SK-N-SH (cell line): ENCODE measurements at regions not wholly inside any gene's neighbourhood (a gene's known extent, or its start where the extent isn't known, plus 50 kb on each side); places are given as distances from the start of the nearest gene placed in this dataset.

ENCODE experiments used
- CTCF ChIP-seq: fragments of 200-600 bp; sonication (generic); IDR thresholded peaks from 2 replicates; pipeline ENCODE4 v1.6.1; 2017; ENCODE audit warnings: antibody characterized with exemption, mild to moderate bottlenecking, moderate library complexity
- EP300 ChIP-seq, 2 experiments: IDR thresholded peaks; 2 replicates each; pipeline versions ENCODE4 v1.4.0 to v1.6.1; 2012; ENCODE audit warnings: borderline replicate concordance in 1 of 2, low read depth in 1 of 2, low read length in 1 of 2
- EZH2phosphoT487 ChIP-seq: fragments of 200-600 bp; sonication (generic); IDR thresholded peaks from 2 replicates; pipeline ENCODE4 v1.6.1; 2017; ENCODE audit warnings: low read depth, mixed run types, mild to moderate bottlenecking, antibody characterized with exemption, moderate library complexity, borderline replicate concordance
- GATA2 ChIP-seq: sonication (generic); formaldehyde crosslinking; IDR thresholded peaks from 2 replicates; pipeline ENCODE4 v1.5.0; 2020; ENCODE audit warnings: mild to moderate bottlenecking, missing genetic modification reagents
- JUND ChIP-seq: IDR thresholded peaks from 2 replicates; pipeline ENCODE4 v1.4.0; 2012
- MAX ChIP-seq: IDR thresholded peaks from 2 replicates; pipeline ENCODE4 v1.4.0; 2012; ENCODE audit warnings: low read depth
- PBX3 ChIP-seq: IDR thresholded peaks from 2 replicates; pipeline ENCODE4; 2012
- POLR2AphosphoS5 ChIP-seq: IDR thresholded peaks from 2 replicates; pipeline ENCODE4 v1.6.1; 2012; ENCODE audit warnings: low read depth, low read length
- RAD21 ChIP-seq: IDR thresholded peaks from 2 replicates; pipeline ENCODE4 v1.6.1; 2012; ENCODE audit warnings: mild to moderate bottlenecking, low read length
- REST ChIP-seq: IDR thresholded peaks from 2 replicates; pipeline ENCODE4 v1.6.1; 2012; ENCODE audit warnings: mild to moderate bottlenecking, low read depth, low read length, moderate library complexity
- RFX5 ChIP-seq: IDR thresholded peaks from 2 replicates; pipeline ENCODE4 v1.6.1; 2012; ENCODE audit warnings: mild to moderate bottlenecking, improper control_type of control experiment, low read length
- TAF1 ChIP-seq: IDR thresholded peaks from 2 replicates; pipeline ENCODE4 v1.6.1; 2012; ENCODE audit warnings: low read depth, mild to moderate bottlenecking, low read length, moderate library complexity, borderline replicate concordance
- TEAD4 ChIP-seq: IDR thresholded peaks from 2 replicates; pipeline ENCODE4 v1.4.0; 2012; ENCODE audit warnings: mild to moderate bottlenecking, borderline replicate concordance; ENCODE audit not compliant: insufficient read depth
- USF2 ChIP-seq: fragments of 150-350 bp; IDR thresholded peaks from 2 replicates; pipeline ENCODE4 v1.6.1; 2017; ENCODE audit warnings: antibody characterized with exemption, low read length, low read depth, borderline replicate concordance

- no peak for TF ChIP-seq CTCF
- no peak for TF ChIP-seq POLR2AphosphoS5
- TF ChIP-seq JUND = no peak
- no peak for TF ChIP-seq REST
- TF ChIP-seq EZH2phosphoT487 = no peak
- no peak for TF ChIP-seq RAD21
- no peak for TF ChIP-seq MAX
- no peak for TF ChIP-seq TAF1
- TF ChIP-seq GATA2 (CRISPR knock-in tag) = no peak
- TF ChIP-seq RFX5 = no peak
- no peak for TF ChIP-seq PBX3
- no peak for TF ChIP-seq USF2
- no peak for TF ChIP-seq EP300 (IDR thresholded peaks at IDR 0.05; ENCODE audit: borderline replicate concordance in 1 of 2, low read depth in 1 of 2, low read length in 1 of 2)
- TF ChIP-seq TEAD4 = no peak
These were observed 704.9 kb upstream of the CHRM3 start for GRCh38 chr1:238681451-238681850.
